HG03378 (cell line): ENCODE measurements at regions not wholly inside any gene's neighbourhood (a gene's known extent, or its start where the extent isn't known, plus 50 kb on each side); places are given as distances from the start of the nearest gene placed in this dataset.
"Not testable (repeated sequence)": the region's sequence is repeated elsewhere in the genome, so short reads cannot be mapped to it uniquely, and the experiment has no call there.

ENCODE experiments used
- ATAC-seq: cut with Tn5 transposase; IDR thresholded peaks from one replicate; pipeline ENCODE4 v1.9.1; 2021; ENCODE audit warnings: mild to moderate bottlenecking, moderate library complexity; ENCODE audit not compliant: unreplicated experiment

DNA sequence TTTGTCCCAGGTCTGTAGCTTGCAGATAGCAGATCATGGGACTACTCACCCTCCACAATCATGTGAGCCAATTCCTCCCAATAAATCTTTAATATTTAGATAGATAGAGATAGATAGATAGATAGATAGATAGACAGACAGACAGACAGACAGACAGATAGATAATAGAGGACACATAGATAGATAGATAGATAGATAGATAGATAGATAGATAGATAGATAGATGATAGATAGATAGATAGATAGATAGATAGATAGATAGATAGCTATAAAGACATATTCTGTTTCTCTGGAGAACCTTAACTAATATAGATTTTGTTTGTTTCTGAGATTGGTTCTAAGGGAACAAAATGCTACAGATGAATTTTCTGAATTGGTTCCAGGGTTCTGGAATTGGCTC, 82.3 kb upstream of the PRDX6 start:
- not testable (repeated sequence) for ATAC-seq

DNA sequence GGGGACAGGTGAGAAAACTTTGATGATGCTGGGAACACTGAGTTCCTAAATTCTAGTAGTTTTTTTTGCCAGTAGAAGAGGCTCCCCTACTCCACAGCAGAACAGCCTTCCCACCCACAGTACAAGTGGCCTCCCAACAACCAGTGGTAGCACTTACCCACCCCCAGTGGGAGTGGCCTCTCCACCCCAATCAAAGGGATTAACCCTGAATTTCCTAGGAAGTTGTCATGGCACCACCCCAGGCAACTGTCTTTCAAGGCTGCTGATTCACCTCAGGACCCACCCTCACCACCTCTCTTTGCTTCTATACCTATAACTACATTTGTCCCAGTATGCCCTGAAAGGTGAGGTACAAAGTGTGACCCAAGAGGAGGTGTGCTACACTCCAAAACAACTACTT, 81.4 kb upstream of the PRDX6 start:
- ATAC-seq, result no peak

DNA sequence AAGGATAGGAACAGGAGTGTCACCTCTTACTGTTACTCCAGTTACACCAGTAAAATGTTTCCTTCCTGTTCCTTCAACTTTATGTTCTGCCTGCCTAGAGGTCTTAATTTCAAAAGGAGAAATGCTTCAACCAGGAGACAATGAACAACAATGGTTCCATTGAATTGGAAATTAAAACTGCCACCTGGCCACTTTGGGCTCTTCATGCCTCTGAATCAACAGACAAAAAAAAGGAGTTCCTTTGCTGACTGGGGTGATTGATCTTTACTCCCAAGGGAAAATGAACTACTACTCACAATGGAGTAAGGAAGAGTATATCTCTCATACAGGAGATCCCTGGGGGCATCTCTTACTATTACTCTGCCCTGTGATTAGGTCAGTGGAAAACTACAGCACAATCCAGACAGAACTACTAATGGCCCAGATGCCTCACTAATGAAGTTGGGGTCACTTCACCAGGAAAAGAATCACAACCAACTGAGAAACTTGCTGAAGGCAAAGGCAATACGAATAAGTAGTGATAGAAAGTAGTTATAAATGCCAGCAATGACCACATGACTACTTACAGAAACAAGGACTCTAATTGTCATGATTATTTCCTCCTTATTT, 76.6 kb upstream of the PRDX6 start:
- ATAC-seq, result no peak

DNA sequence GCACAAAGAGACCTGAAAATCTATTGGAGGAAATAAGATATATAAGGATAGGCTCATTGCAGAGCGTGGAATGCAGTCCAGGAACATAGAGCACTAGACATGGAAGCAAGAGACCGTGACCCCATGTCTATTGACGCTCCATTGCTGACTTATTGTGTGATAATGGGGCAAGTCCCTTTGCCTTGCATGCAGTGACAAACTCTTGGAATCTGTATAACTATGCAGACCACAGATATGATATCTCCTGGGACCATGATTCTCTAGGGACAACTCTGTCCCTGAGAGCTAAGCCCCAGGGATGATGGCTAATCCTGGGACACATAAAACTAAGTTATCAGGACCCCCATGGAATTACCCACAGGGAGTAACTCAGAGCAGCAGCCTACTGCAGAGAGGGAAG, 73.1 kb upstream of the PRDX6 start:
- ATAC-seq, result no peak

DNA sequence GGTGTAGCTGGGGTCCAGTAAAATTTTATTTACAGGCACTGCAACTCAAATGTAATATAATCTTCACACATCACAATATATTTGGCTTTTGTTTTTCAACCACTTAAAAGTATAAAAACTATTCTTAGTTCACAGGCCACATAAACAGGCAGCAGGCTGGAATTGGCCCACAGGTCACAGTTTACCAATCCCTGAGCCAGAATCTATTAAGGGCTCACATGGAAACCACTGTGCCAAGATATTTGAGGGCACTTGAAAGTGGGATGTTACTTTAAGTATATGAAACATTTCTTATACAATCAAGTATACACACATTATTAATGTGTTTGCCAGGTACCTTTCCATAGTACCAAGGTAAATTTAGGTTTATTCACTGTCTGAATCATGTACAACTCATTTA, 71.9 kb upstream of the PRDX6 start:
- ATAC-seq, result no peak

DNA sequence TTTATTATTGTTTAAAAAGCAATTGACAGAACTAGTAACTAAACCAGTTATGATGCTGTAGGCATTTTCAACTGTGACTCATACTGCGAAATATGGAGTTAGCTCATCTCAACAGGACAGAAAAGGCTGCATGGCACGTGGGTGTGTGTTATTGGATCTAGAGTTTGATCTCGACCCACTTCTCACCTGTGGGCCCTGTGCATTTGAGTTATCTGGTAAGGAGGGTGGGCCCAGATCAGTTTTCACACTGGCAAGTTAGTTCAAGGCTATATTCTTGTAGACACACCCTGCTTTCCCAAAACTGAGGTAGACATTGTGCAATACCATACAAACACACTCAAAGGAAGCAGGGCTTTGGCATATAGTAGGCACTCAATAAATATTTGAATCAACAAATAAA, 71.3 kb upstream of the PRDX6 start:
- ATAC-seq, result no peak

DNA sequence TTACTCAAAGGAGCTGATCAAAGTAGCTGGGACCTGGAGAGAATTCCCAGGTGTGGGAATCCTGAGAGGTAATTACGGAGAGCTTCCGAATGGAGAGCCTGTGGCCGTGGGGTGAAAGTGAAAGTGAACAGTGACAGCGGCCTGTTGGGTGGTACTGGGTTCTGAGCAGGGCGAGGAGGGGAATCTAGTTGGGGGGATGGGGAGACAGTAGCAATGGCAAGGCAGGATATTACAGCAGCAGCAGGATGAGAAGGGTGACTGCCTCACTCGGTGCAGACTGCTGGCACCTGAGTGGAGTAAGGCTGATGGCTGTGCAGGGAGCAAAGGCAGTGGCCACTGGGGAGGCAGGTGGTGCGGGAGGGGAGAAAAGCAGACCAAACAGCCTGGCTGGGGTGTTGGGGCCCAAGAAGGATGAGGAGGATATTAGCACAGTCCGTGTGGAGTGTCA, 70.3 kb upstream of the PRDX6 start:
- ATAC-seq, result no peak

DNA sequence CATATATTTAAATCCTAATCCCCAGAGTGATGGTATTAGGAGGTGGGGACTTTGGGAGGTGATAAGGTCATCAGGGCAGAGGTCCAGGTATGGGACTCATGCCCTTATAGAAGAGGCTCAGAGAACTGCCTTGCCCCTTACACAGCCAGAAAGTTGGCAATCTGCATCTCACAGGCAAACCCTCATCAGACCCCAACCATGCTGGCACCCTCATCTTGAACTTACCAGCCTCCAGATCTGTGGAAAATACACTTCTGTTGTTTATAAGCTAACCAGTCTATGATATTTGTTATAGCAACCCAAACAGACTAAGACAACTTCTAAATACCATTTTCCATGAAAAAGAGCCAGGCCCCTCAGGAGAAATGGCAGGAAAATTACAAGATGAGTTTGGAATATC, 69.3 kb upstream of the PRDX6 start:
- ATAC-seq, result no peak

DNA sequence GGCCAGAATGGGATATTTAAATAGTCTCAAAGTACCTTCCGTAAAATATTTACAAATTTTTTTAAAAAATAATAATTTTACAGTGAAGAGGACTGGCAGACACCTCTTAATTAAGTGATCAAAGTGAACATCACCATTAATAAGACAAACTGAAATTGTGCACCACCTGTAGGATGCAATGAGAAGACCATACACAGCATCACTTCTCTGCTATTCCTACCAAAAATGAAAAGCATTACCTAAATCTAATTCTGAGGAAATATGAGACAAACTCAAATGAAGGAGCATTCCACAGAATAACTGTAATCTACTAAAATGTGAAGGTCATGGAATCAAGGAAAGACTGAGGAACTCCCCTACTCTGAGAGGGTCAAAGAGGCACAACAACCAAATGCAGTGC, 68.2 kb upstream of the PRDX6 start:
- no peak for ATAC-seq

DNA sequence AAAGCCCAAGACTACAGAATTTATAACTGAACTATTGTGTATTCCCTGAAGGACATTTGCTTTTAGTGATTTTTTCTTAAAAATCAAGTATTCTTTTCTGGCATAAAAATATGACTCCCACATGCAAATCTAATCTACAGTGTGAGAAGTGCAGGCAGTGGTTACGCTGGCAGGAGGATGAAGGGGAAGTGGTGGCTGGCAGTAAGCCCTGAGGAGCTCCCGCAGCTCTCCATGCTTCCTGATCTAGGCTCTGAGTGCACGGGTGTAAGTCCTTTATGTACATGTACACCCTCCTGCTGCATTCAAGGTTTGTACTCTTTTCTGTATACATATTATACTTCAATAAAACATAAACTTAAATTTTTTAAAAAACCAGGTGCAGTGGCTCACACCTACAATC, 67.5 kb upstream of the PRDX6 start:
- no peak for ATAC-seq

DNA sequence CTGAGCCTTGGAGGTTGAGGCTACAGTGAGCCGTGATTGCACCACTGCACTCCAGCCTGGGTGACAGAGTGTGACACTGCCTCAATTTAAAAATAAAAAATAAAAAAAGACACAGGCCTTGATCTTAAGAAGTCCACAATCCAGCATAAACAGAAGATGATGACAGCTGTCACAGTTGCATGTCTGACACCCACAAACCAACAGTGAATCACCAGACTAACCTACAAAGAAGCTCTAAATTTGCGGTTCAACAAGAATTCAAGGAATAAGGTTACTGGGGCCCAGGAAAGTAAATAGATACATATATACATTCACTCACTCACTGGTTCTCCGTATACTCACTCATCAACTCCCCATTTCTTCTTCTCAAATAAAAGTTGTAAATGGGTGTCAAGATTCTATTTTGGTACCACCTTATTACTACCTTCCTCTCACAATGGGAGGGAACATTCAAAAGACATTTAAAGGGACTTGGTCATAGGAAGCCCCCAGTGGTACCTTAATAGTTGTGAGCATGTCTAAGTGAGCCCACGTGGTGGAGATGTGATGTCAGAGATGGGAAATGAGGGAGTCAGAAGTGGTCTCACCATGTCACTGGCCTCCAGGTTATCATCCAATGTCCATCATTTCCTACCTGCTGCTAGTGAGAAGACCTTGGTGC, 66.9 kb upstream of the PRDX6 start:
- ATAC-seq, result peak; percentile 9

DNA sequence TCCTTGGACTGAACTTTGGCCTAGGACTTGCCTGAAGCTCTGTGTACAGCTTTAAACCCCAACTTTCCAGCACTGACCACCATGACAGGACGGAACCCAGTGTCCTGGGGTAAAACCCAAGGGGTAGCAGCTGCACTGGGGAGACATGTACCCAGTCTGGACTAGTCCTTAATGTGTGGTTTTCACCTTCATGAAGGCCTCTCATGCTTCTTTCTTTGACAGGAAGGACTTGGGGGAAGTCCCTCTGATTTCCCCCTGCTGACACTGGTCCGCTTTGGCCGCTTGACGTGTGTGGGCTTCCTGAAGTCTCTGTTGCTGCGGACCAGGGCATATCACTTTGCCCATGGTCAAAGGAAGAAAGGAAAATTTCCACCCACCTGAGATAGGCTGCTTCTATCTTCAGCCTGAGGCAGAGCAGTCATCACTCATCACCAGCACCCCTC, 66.3 kb upstream of the PRDX6 start:
- peak; percentile 51 for ATAC-seq

DNA sequence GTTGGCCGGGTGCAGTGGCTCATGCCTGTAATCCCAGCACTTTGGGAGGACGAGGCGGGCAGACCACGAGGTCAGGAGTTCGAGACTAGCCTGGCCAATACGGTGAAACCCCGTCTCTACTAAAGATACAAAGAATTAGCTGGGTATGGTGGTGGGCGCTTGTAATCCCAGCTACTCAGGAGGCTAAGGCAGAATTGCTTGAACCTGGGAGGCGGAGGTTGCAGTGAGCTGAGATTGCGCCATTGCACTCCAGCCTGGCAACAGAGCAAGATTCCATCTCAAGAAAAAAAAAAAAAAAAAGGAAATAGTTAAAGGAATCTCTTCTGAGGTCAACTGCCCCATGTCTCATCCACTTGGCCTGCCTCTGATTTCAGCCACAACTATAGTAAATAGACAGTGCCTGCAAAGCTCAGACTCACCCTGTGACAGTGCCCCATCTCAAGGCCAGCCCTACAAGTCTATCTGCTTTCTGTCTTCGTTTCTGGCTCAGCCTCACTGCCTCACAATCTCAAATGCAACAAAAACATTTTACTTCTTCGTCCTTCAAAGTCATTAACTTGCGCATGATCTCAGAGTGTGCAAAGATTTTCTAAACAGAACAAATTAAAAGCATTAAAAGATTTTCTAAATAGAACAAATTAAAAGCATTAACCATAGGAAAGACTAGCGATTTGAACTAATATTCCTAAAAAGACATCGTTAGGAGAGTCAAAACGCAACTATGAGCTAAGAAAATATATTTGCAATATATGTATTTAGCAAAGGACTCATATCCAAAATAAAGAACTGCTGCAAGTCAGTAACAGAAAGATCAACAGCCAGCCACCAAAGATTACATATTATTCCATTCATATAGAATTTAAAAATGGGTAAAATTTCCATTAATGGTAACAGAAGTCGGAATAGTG, 65.0 kb upstream of the PRDX6 start:
- ATAC-seq, result no peak

DNA sequence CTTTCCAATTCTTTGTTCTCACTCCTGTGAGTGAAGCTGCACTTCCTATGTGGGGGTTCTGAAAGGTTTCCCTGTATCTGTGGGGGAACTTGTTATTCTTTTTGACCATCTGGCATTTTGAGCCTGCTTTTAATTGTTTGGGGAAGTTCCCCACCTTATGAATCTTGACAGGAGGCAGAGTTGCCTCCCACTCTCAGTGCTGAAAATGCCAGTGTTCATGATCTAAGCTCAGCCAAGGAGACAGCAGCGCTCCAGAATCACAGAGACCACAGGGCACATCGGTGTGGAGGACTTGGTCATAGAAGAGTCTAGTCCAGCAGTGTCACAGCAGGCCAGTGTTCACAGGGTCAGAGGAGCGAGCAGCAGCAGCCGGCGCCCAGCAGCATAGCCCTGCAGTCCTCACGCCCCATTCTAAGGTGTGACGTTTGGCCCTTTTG, 63.8 kb upstream of the PRDX6 start:
- no peak for ATAC-seq

DNA sequence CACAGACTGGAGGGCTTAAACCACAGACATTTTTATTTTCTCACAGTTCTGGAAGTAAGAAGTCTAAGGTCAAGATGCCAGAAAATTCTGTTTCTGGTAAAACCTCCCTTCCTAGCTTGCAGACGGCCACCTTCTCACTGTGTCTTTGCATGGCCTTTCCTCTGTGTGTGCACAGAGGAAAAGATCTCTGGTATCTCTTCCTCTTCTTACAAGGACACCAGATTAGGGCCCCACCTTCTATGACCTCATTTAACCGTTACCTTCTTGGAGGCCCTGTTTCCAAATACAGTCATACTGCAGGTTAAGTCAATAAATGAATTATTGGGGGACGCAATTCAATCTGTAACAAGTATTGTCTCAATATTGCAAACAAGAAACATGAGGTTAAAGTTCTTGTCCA, 63.0 kb upstream of the PRDX6 start:
- peak; percentile 44 for ATAC-seq

DNA sequence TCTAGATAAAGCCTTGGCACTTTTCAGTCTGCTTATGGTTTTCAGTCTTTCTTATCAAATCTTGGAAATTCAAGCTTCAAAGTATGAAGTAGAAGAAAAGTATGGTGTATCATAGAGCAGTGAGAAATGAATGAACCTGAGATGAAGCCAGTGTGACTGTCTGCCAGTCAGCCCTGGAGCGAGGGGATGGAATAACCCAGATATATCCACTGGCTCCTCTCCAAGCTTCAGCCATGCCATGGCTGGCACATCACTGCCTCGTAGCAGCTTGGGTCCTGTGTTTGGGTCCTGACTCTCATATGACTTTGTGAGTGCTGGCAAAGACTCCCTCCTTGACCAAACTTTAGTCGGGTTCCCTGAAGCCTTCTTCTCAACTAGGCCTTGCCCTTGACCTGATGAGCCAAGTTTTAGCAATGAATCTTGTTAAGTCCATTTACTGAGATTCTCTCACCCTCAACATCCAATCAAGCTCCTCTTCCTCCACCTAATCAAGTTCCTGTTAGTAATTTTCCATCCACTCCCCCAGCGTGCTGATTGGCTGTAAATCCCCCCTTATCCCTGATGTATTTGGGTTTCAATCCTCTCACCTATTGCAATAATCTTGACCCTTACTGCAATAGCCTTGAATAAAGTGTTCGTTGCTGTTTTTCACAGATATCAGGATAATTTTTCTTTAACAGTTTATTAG, 62.5 kb upstream of the PRDX6 start:
- no peak for ATAC-seq

DNA sequence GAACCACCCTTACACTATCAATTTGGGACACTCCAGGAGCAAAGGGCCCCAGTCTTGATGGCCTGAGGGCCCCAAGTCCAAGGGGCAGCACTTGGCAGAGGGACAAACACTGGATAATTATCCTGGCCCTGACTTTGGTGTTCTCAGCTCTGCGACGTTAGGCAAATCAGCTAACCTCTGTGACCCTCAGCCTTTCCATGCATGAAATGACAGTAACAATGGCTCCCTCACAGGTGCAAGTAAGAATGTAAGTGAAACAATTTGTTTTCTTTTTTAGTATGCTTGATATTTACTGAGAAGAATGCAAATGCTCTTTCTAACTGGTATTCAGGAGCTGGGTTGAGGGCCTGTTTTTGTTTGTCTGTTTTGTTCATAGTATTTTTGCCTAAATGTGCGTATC, 61.6 kb upstream of the PRDX6 start:
- no peak for ATAC-seq

DNA sequence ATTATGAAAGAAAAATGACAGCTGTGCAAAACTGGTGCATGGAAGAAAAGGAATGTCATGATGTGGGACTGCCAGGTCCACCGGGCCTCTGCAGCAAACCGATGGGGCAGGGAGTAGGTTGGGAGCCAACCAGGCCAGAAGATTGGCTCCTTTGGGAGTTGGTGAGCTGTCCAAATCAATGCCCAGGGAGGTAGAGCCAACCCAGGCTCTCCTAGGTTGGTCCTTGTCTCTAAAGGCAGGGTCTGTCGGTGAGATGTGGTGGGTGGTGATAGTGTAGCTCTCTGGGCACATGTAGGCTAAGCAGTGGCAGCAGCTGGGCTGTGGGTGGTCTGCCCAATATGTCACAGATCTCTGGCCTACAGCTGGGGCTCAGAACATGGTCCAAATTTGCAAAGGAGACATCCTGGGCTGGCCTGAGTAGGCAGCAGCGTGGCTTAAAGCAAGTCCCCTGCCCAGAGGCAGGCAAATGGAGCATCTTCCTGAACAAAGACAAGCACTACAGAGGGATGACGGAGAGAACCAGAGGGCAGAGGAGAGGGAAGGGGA, 61.2 kb upstream of the PRDX6 start:
- no peak for ATAC-seq

DNA sequence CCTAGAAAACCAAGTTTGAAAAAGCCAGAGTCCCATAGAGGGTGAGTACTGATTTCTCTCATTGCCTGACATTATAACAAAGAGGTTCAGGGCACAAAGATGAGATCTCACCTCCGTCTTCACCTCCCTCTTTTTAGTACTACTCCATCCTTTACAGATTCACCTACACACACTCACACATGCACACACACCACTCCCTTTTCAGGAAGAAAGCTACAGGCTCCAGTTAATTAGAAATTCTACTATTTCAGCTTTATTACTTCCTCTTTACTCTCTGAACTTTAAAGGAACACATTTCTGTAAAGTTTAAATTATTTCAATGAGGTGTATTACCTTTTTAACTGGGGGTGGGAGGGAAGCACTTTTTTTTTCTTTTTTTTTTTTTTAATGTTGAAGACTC, 59.6 kb upstream of the PRDX6 start:
- no peak for ATAC-seq

DNA sequence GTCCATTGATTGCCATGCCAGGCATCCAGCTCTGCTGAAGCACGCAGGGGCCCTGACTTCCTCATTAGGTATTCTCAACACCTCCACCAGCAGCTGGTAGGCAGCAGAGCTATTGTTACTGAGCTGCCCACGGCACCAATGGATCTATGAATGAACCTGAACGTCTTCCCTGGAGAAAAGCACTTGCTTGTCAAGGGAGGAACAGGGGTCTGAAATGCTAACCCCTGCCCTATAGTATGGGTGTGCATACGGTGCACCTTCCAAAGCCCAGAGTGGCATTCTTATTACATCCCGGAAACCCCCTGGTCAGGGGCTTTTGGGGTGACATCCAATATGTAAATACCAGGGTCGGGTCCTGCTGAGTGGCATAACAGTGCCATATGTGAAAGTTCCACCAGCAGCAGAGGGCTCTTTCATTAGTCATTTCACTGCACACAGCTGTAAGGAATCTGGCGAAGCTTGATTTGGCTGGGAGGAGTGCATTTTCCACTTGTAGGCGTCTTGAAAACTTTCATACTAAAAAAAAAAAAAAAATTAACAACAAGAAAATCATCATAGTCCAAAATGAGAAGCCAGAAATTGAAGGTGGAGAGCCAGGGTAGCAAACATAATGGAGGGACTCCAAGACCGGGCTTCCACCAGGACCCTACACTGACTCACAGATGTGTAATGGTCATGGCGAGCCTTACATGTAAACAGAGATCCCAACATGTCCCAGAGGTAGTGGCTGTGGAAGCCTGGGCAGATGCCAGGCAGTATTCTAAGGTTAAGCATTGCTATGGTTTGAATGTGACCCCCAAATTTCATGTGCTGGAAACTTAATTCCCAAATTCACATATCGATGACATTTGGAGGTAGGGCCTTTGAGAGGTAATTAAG, 58.8 kb upstream of the PRDX6 start:
- ATAC-seq, result no peak
